H9 (cell line): ENCODE measurements at regions not wholly inside any gene's neighbourhood (a gene's known extent, or its start where the extent isn't known, plus 50 kb on each side); places are given as distances from the start of the nearest gene placed in this dataset.

ENCODE experiments used
- DNase-seq: peaks from one replicate; pipeline ENCODE4 v3.0.0-alpha.2; 2017
- H2AFZ ChIP-seq: one replicate; pipeline ENCODE4 v1.6.1; 2013; ENCODE audit warnings: mild to moderate bottlenecking, low read length, control low read depth, moderate library complexity
- H2AK5ac ChIP-seq: 2 replicates; pipeline ENCODE4 v1.6.1; 2013; ENCODE audit warnings: low read length, control low read depth, mixed read lengths; ENCODE audit not compliant: insufficient read length
- H2BK120ac ChIP-seq: one replicate; pipeline ENCODE4 v1.6.1; 2013; ENCODE audit warnings: low read depth, mild to moderate bottlenecking, low read length, control low read depth, inconsistent platforms; ENCODE audit not compliant: poor library complexity, severe bottlenecking
- H2BK12ac ChIP-seq: 2 replicates; pipeline ENCODE4 v1.6.1; 2013; ENCODE audit warnings: low read length, control low read depth, mixed read lengths, low read depth; ENCODE audit not compliant: insufficient read length
- H2BK15ac ChIP-seq: 2 replicates; pipeline ENCODE4 v1.6.1; 2013; ENCODE audit warnings: low read depth, low read length, control low read depth
- H2BK20ac ChIP-seq: one replicate; pipeline ENCODE4 v1.6.1; 2013; ENCODE audit warnings: low read depth, mild to moderate bottlenecking, low read length, control low read depth, inconsistent platforms; ENCODE audit not compliant: poor library complexity, severe bottlenecking
- H2BK5ac ChIP-seq: 2 replicates; pipeline ENCODE4 v1.6.1; 2013; ENCODE audit warnings: low read length, control low read depth, mixed read lengths; ENCODE audit not compliant: insufficient read length
- H3K14ac ChIP-seq: 2 replicates; pipeline ENCODE4 v1.6.1; 2013; ENCODE audit warnings: low read length, control low read depth; ENCODE audit not compliant: insufficient read depth
- H3K18ac ChIP-seq: 2 replicates; pipeline ENCODE4 v1.6.1; 2013; ENCODE audit warnings: low read depth, mild to moderate bottlenecking, mixed read lengths, low read length, control low read depth; ENCODE audit not compliant: insufficient read length
- H3K23ac ChIP-seq: 2 replicates; pipeline ENCODE4 v1.6.1; 2013; ENCODE audit warnings: low read length, control low read depth, mixed read lengths, low read depth; ENCODE audit not compliant: insufficient read length
- H3K23me2 ChIP-seq: 2 replicates; pipeline ENCODE4 v1.6.1; 2013; ENCODE audit warnings: low read depth, mild to moderate bottlenecking, mixed read lengths, low read length, control low read depth; ENCODE audit not compliant: insufficient read length, poor library complexity, severe bottlenecking
- H3K27ac ChIP-seq: 2 replicates; pipeline ENCODE4 v1.5.1; 2013; ENCODE audit warnings: low read length, control low read depth, mixed read lengths, low read depth; ENCODE audit not compliant: insufficient read length
- H3K27me3 ChIP-seq: 2 replicates; pipeline ENCODE4 v1.6.1; 2013; ENCODE audit warnings: low read length, control low read depth, inconsistent platforms; ENCODE audit not compliant: insufficient read depth
- H3K4ac ChIP-seq: 2 replicates; pipeline ENCODE4 v1.6.1; 2013; ENCODE audit warnings: low read depth, mild to moderate bottlenecking, control low read depth, inconsistent platforms, low read length, moderate library complexity
- H3K4me1 ChIP-seq: 2 replicates; pipeline ENCODE4 v1.6.1; 2013; ENCODE audit warnings: low read length, control low read depth, inconsistent platforms; ENCODE audit not compliant: insufficient read depth
- H3K4me2 ChIP-seq: 2 replicates; pipeline ENCODE4 v1.6.1; 2013; ENCODE audit warnings: low read length, control low read depth, mixed read lengths; ENCODE audit not compliant: insufficient read length, insufficient read depth
- H3K56ac ChIP-seq: 2 replicates; pipeline ENCODE4 v1.6.1; 2013; ENCODE audit warnings: low read depth, mild to moderate bottlenecking, mixed read lengths, low read length, control low read depth; ENCODE audit not compliant: insufficient read length
- H3K79me1 ChIP-seq: 2 replicates; pipeline ENCODE4 v1.6.1; 2013; ENCODE audit warnings: low read depth, mild to moderate bottlenecking, moderate library complexity, low read length, control low read depth, inconsistent platforms; ENCODE audit not compliant: insufficient read depth, poor library complexity, severe bottlenecking
- H3K79me2 ChIP-seq: 2 replicates; pipeline ENCODE4 v1.6.1; 2013; ENCODE audit warnings: low read length, control low read depth, inconsistent platforms; ENCODE audit not compliant: insufficient read depth
- H3K9ac ChIP-seq: 2 replicates; pipeline ENCODE4 v1.6.1; 2013; ENCODE audit warnings: low read length, control low read depth, mixed read lengths; ENCODE audit not compliant: insufficient read length; ENCODE audit errors: extremely low read depth
- H3K9me3 ChIP-seq: one replicate; pipeline ENCODE4 v1.6.1; 2013; ENCODE audit warnings: low read depth, low read length, inconsistent platforms; ENCODE audit not compliant: control insufficient read depth
- H3T11ph ChIP-seq: one replicate; pipeline ENCODE4 v1.6.1; 2013; ENCODE audit warnings: mild to moderate bottlenecking, low read length, control low read depth, inconsistent platforms
- H4K20me1 ChIP-seq: one replicate; pipeline ENCODE4 v1.6.1; 2013; ENCODE audit not compliant: control insufficient read depth, insufficient read length, insufficient read depth
- H4K5ac ChIP-seq: 2 replicates; pipeline ENCODE4 v1.6.1; 2013; ENCODE audit warnings: low read depth, mild to moderate bottlenecking, mixed read lengths, low read length, control low read depth; ENCODE audit not compliant: insufficient read length
- H4K8ac ChIP-seq: replicated peaks from 2 replicates; pipeline ENCODE4 v1.6.1; 2013; ENCODE audit warnings: low read length, control low read depth, mixed read lengths, low read depth; ENCODE audit not compliant: insufficient read length
- H4K91ac ChIP-seq: 2 replicates; pipeline ENCODE4 v1.6.1; 2013; ENCODE audit warnings: low read depth, mild to moderate bottlenecking, moderate library complexity, mixed read lengths, low read length, control low read depth; ENCODE audit not compliant: insufficient read length
- H3K27ac Mint-ChIP-seq, 3 experiments: 2 replicates in 2 of 3; 3 replicates in 1 of 3; pipeline ENCODE4 v1.8.0; 2020 to 2021; ENCODE audit warnings: mixed read lengths in 3 of 3, mild to moderate bottlenecking in 1 of 3, moderate library complexity in 1 of 3
- H3K27me3 Mint-ChIP-seq: 2 replicates; pipeline ENCODE4 v1.8.0; 2021; ENCODE audit warnings: low read depth, mild to moderate bottlenecking, moderate library complexity, mixed read lengths
- H3K36me3 Mint-ChIP-seq, 3 experiments: 2 replicates in 2 of 3; 3 replicates in 1 of 3; pipeline ENCODE4 v1.8.0; 2020 to 2021; ENCODE audit warnings: low read depth in 3 of 3, mixed read lengths in 3 of 3; ENCODE audit not compliant: insufficient read depth in 1 of 3
- H3K4me1 Mint-ChIP-seq, 2 experiments: 2 replicates each; pipeline ENCODE4 v1.8.0; 2020; ENCODE audit warnings: mixed read lengths in 2 of 2
- H3K4me3 Mint-ChIP-seq, 2 experiments: 2 replicates in 1 of 2; 3 replicates in 1 of 2; pipeline ENCODE4 v1.8.0; 2020 to 2021; ENCODE audit warnings: mild to moderate bottlenecking in 2 of 2, mixed read lengths in 2 of 2, moderate library complexity in 1 of 2
- H3K9me3 Mint-ChIP-seq, 2 experiments: 2 replicates in 1 of 2; 3 replicates in 1 of 2; pipeline ENCODE4 v1.8.0; 2020; ENCODE audit warnings: mild to moderate bottlenecking in 2 of 2, mixed read lengths in 2 of 2, moderate library complexity in 1 of 2
- WGBS: extraction: QIAGEN DNeasy Blood & Tissue Kit; methylation state at CpG from one replicate; pipeline ENCODE4 v1.1.7; 2013; ENCODE audit warnings: missing lambda C conversion rate, low lambda C conversion rate, mixed read lengths; ENCODE audit not compliant: insufficient read length; ENCODE audit errors: extremely low coverage; 5-methylcytosine and 5-hydroxymethylcytosine counted together
- TF ChIP-seq, protein P1 (sequence below): fragments of 200-600 bp; sonication (generic); conservative IDR thresholded peaks from 3 replicates; pipeline ENCODE4 v1.8.0; 2021; ENCODE audit warnings: antibody characterized with exemption, mild to moderate bottlenecking

DNA sequence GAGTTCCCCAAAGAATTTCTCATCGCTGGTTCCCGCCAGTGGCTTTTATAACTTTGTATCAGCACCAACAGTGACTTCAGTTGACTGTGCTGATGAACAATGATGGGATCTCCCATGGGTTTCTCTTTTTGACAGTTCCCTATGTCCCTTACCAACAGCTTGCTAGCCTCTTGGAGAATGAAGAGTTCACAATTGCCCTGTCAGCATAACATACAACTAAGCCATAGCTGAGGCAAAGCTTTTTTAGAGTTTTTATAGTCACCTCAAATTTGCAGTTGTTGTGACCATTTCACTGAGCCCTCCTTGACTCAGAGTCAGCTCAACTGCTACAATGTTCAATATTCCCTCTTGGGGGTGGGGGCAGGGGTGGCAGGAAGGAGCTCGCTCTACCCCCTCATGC lies 179.8 kb downstream of the TFEC start:
- Histone ChIP-seq H3K18ac (no peak overlapping the region), H4K20me1 (no peaks in the 10 kb centered on the region), H3T11ph (no peak overlapping the region), H3K23me2 (no peaks in the 10 kb centered on the region), H3K27me3 (no peaks in the 10 kb centered on the region), H3K23ac (no peak overlapping the region), H3K27ac (no peak overlapping the region), H3K9me3 (no peaks in the 10 kb centered on the region), H2BK20ac (no peak overlapping the region), H4K8ac (no peak overlapping the region), H2BK5ac (no peak overlapping the region), H2BK120ac (no peak overlapping the region), H2AFZ (no peak overlapping the region), H2AK5ac (no peak overlapping the region), H4K5ac (no peak overlapping the region), H3K9ac (no peak overlapping the region), H3K14ac (no peak overlapping the region; the same call in 1 of the 2 replicates), H3K79me2 (no peaks in the 10 kb centered on the region), H3K4me2 (no peak overlapping the region), H4K91ac (no peak overlapping the region), H2BK12ac (no peak overlapping the region), H3K79me1 (no peaks in the 10 kb centered on the region), H3K56ac (no peak overlapping the region), H3K4me1 (no peaks in the 10 kb centered on the region), H3K4ac (no peak overlapping the region), H2BK15ac (no peak overlapping the region)
- Mint-ChIP-seq H3K27me3 (no peaks in the 10 kb centered on the region; the same call in 1 of the 2 replicates), H3K9me3 (no peaks in the 10 kb centered on the region), H3K4me1 (no peaks in the 10 kb centered on the region), H3K36me3 (no peaks in the 10 kb centered on the region), H3K4me3 (no peak overlapping the region), H3K27ac (no peak overlapping the region)
- DNase-seq: no peak
- TF ChIP-seq, protein P1, sequence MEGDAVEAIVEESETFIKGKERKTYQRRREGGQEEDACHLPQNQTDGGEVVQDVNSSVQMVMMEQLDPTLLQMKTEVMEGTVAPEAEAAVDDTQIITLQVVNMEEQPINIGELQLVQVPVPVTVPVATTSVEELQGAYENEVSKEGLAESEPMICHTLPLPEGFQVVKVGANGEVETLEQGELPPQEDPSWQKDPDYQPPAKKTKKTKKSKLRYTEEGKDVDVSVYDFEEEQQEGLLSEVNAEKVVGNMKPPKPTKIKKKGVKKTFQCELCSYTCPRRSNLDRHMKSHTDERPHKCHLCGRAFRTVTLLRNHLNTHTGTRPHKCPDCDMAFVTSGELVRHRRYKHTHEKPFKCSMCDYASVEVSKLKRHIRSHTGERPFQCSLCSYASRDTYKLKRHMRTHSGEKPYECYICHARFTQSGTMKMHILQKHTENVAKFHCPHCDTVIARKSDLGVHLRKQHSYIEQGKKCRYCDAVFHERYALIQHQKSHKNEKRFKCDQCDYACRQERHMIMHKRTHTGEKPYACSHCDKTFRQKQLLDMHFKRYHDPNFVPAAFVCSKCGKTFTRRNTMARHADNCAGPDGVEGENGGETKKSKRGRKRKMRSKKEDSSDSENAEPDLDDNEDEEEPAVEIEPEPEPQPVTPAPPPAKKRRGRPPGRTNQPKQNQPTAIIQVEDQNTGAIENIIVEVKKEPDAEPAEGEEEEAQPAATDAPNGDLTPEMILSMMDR: no peak
- WGBS: no CpG with 5 or more reads among the region's 3 CpGs
